HPDE6-E6E7 (cell line): ENCODE measurements at regions not wholly inside any gene's neighbourhood (a gene's known extent, or its start where the extent isn't known, plus 50 kb on each side); places are given as distances from the start of the nearest gene placed in this dataset.
"Not testable (repeated sequence)": the region's sequence is repeated elsewhere in the genome, so short reads cannot be mapped to it uniquely, and the experiment has no call there.

Source experiments
- DNase-seq: peaks from one replicate; pipeline ENCODE4 v3.0.0; 2011; ENCODE audit warnings: missing footprints; ENCODE audit errors: extremely low spot score

DNA sequence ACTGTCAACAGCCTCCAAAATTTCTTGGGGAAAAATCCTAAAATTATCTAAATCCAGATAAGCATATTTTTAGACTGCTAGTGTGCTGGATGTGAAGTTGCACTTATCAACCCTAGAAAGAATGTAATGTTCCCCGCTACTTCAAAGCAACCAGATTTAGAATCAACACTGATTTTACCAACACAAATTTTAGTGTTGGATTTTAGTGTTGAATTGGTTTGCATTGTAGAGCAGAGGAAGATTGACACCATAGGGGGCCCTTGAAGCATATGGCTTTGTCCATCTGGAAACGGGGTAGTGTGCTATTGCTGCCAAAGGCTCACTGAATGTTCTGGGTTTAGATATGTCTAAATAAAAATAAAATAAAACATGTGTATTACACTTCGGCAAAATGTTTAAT, 126.3 kb upstream of the EMCN start:
- DNase-seq: no peak

DNA sequence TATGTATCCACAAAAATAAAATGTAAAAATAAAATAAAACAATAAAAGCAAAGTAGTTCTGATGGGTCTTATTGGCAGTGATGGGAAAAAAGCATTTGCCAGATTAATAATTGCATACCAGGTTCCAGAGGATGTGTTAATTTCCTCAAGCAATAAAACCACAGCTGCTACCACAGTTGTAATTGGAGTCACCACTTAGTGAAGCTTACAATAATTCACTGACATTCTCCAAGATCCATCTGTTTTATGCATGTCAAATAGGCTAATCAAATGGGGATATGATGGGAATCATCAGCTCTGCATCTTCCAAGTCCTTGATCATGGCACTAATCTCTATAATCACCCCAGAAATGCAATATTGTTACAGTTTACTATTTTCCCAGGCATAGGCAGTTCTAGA, 123.5 kb upstream of the EMCN start:
- DNase-seq: no peak

DNA sequence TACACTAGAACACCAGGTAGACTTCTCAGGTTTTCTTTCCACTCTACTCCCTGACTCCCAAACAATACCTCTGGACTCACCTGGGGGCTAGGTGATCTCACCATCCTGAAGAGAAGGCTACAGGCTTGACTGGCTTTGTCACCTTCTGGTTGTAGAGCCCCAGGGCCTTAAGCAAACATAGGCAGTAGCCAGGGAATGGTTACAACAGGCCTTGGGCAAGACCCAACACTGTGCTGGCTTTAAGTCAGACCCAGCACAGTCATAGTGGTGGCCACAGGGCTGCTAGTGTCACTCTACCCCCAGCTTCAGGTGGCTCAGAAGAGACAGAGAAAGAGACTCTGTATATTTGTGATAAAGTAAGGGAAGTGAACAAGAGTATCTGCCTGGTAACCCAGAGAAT, 118.1 kb upstream of the EMCN start:
- DNase-seq: no peak

DNA sequence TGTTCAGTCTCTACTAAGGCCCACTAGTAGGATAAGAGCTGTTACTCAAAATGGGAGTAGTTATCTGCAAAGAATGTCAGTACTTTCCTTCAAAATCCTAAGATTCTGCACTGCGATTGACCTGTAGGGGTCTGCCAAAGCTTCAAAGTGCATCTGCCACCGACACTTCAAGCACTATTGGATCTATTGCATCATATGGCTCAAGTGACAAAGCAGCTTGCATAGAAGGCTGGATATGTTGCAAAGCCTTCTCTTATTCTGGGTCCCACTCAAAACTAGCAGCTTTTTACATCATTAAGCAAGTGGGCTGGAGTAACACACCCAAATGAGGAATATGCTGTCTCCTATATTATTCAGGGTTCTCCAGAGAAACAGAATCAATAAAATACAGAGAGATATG, 115.4 kb upstream of the EMCN start:
- no peak for DNase-seq

DNA sequence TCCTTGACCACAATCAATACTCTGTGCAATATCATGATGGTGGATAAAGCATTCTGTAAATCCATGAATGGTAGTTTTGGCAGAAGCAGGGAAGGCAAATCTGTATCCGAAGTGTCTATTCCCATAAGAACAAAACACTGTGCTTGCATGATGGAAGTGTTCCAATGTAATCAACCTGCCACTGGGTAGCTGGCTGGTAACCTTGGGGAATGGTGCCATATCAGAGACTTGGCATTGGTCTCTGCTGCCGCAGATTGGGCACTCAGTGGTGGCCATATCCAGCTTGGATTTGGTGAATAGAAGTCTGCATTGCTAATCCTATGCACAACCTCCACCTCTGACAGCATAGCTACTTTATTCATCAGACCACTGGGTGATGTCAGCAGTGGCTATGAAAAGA, 114.3 kb upstream of the EMCN start:
- DNase-seq: no peak

DNA sequence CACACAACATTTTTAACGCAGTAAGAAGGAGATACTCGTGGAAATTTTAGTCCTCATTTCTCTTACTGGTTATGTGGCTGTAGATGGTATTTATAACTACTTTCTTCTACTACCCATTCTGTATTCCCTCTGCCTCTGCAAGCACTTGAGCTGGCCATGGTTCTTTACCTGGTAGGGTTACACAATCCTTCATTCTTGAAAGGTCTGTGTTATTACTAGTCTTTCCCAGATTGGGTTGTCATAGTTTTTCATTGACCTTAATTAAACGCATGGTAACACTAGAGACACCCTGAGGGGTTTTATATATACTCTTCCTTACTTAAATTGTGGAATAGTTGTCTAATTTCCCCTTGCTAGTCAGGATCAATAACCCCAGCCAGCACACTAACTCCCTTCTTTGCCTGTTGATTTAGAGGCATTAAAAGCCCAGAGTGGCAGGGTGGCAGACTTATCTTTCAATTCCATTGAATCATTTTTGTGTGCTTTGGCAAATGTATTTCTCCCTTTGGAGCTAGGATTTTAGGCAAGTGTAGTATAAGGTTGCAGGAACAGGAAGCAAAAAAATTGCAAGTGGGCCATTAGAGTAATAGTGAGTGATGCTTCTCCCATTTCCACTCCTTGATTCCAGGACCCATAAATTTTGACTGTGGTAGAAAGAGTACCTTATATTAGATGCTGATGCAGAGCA, 113.6 kb upstream of the EMCN start:
- DNase-seq: no peak

DNA sequence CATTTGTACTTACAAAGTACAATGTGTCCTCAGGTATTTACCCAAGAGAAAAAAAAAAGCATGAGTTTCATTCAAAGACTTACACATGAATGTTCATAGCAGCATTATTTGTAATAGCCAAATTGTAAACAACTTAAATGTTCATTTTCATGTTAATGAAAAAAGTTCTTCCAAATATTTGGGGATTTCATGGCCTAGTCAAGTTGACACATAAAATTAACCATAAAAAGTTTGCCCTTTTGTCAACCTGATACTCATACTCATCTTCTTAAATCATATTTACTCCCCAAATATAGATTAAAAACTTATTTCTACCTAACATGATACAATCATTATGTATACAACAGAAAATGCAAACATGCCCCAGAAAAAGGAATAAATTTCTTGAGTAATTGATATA, 112.5 kb upstream of the EMCN start:
- DNase-seq: no peak

DNA sequence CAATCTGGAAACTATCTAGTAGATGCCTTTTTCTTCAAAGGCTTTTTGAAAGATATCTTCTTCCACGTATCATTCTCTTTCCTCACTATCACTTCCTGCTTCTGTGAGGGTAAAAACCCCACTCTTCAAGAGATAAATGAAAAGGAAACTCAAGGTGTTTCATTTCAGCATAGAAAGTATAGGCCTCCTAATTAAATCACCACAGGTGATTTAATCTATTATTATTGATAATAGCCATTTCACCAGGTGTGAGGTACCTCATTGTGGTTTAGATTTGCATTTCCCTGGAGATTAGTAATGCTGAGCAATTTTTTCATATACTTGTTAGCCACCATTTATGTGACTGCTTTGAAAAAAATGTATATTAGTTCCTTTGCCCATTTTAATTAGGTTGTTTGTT, 92.0 kb upstream of the EMCN start:
- no peak for DNase-seq

DNA sequence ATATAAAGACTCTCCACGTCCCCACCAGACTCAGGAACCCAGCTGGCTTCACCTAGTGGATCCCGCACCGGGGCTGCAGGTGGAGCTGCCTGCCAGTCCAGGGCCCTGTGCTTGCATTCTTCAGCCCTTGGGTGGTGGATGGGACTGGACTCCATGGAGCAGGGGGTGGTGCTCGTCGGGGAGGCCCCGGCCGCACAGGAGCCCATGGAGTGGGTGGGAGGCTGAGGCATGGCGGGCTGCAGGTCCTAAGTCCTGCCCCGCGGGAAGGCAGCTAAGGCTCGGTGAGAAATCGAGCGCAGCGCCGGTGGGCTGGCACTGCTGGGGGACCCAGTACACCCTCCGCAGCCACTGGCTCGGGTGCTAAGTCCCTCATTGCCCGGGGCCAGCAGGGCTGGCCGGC, 90.8 kb upstream of the EMCN start:
- not testable (repeated sequence) for DNase-seq

DNA sequence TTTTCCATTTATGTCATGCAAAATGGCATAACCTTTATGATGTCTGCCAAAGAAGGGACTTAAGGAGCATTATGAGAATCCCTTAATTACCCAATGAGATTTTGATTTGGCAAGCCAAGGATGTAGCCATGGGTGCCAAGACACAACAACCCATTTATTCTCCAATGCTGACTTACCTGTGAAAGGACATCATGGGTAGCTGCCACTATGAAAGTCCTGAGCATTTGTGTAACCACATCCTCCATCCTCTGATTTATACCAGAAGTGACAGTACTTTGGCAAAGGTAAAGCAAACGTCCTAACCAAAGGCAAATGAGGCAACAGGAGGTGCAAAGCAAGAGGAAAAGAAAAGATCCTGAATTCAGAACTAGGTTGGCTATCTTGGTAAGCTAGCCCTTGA, 87.3 kb upstream of the EMCN start:
- DNase-seq: no peak

DNA sequence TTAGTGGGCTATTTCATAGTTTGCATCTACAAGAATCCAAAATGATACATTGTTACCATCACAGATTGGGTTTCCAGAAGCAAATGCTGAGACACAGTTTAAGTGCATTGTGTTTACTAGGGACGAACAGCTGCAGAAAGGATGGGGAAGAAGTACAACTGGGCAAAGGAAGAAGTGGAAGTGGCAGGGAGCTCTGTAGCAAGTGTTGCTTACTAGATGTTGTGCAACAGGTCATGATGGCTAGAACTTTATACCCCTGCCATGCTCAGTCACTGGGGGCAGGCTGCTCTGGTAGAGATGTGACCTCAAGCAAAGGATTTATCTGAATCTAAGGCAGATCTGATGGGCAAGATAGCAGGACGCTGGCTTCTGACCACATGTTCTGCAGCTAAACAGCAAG, 76.1 kb upstream of the EMCN start:
- no peak for DNase-seq

DNA sequence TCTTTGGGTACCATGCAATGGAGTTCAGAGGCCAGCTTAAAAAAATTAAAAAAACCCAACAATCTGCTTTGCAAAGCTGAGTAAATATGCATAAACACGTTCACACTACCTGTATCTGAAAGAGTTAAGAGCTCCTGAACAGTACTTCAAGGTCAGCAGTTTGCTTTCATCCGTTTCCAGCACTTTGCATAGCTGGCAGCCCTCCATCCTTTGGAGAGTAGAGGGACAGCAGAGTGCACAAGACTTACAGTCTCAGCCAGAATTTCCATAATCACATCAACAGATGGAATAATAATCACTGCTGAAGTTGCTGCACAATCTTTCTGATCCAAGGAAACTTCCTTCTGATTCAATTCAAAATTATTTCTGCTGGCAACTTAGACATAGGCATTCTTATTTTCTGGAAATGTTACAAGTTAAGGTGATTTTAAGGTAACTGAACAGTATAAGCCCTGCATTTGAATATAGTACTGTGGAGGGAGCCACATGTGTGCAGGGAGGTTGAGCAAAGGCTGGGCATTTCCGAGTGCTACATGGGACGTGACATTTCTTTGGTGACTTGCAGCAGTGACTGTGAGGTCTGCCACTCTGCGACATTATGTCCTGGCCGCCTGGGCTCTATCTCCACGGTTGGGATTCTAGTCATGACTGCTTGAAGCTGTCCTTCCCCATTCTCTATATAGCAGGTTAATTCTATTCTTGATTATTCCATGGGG, 73.5 kb upstream of the EMCN start:
- DNase-seq: no peak

DNA sequence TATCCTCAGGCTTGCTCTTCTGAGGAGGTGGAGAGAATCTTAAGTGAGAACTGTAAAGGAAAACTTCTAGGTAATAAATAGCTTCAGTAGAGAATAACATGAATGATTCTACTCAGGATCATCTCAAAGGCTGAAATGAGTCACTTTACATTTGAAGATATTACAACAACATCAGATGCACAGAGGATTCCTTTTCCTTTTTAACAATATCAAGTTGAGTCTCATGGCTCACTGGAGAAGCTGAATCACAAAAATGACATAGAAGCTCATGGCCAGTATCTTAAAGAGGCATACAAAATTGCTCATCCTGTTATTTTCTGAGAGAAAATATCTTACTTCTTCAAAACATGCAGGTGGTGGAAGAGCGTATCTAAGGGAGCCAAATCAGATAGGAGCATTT, 72.5 kb upstream of the EMCN start:
- no peak for DNase-seq

DNA sequence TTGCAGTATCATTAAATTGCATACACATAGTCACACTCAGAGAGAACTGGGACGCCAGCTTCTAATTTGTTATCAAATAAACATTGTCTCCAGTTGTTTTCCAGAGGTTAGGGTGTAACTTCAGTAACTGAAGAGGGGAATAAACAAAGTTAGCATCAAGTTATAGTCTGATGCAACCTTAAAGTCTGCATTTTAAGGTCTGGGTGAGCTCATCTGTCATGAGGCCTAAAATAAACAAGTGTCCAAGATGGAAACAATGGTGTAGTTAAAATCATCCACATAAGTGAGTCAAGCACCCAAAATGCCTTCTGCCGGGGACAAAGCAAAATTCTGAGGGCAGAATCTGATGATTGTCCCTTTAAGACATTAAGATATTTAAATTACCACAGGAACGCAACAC, 70.3 kb upstream of the EMCN start:
- no peak for DNase-seq

DNA sequence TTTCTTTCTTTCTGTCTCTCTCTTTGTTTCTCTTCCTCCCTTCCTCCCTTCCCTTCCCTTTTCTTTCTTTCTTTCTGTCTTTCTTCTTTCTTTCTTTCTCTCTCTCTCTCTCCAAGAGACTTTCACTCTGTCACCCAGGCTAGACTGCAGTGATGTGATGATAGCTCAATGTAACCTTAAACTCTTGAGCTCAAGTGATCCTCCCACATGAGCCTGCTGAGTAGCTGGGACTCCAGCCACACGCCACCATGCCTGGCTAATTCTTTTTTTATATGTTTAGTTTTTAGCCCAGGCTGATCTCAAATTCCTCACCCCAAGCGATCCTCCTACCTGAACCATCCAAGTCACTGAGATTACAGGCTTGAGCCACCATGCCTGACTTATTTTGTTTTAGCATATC, 64.3 kb upstream of the EMCN start:
- DNase-seq: no peak

DNA sequence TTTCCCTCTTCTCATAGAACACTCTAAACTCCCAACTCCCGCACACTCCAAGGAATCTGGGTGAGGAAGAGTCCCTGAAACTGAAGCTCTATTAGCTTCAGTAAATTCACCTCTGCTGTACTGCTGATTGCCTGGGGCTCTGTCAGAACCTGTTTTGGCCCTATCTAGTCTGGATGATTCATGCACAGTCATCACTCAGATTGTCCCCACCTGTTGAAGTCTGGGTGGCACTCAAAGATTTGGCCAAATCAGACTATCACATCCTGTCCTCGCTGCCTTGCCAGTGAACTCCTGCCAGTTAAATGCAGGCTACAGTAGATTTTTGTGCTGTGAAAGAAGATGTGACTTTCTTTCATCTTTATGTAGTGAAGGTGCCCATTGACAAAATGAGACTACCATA, 63.5 kb upstream of the EMCN start:
- peak; percentile 83 for DNase-seq

DNA sequence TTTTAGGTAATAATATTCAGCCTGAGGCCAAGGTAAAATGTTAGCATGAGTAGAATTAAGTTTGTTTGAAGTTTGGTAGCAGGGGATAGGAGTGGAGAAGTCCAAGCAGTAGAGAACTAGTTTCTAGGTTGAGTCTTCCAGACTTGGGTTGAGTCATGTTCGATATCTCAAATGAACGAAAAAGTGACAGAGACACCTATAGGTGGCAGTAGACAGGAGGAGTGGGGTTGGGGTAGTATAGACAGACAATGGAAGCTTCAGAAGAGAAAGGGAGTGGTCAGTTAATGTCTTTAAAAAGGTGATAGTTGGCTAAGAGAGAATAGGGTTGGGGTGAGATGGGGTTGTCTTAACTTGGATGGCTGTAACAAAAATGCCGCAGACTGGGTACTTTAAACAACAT, 58.7 kb upstream of the EMCN start:
- DNase-seq: no peak

DNA sequence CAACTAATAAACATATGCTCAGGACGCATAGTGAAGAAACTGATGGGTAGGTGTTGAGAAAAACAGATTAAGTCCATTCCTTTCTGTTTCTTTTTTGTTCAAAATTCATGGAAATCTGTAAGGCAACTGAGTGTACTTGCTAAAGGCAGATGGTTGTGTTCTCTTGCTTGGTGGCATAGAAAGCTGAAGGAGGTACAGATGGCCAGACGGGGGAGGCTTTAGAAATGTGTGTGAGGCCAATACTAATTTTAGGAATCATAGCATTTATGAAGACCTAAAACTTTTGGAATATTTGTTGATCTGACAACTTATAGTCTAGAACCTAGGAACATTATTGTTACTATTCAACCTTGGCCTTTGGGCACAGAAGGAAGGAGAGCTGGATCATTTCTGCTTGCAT, 56.8 kb upstream of the EMCN start:
- DNase-seq: no peak

DNA sequence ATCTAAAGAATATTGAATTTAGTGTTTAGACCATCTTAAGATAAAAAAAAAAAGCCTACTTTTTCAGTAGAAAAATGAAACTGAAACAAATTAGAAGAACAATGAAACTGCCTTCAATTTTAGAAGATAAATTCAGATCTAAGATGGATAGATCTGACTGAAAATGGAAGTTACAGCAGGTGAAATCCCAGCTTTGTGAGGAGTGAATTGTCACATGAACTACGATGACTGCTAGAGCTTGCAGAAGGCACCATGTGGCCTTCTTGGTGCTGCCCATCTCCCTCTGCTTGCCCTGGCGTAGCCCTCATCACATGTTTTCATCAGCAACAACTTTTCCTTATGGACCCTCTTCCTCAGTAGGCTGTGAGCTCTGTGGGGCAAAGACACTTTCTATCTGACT, 51.4 kb upstream of the EMCN start:
- no peak for DNase-seq
